SJCRH30 (cell line): ENCODE measurements at regions not wholly inside any gene's neighbourhood (a gene's known extent, or its start where the extent isn't known, plus 50 kb on each side); places are given as distances from the start of the nearest gene placed in this dataset.
A peak's percentile ranks its signal among the peaks of the same experiment; 100 is the strongest.

Source experiments
- DNase-seq, 2 experiments: peaks; one replicate each; pipeline ENCODE4 v3.0.0-alpha.2; 2015 to 2020
- H3K27ac ChIP-seq: fragments of 250-450 bp; sonication (Bioruptor Pico); 2 replicates; pipeline ENCODE4 v1.5.1; 2020; ENCODE audit warnings: mild to moderate bottlenecking, moderate library complexity
- H3K27me3 ChIP-seq: fragments of 250-450 bp; sonication (Bioruptor Pico); 2 replicates; pipeline ENCODE4 v1.5.1; 2020; ENCODE audit warnings: mild to moderate bottlenecking, moderate library complexity
- H3K36me3 ChIP-seq: fragments of 250-450 bp; sonication (Bioruptor Pico); 2 replicates; pipeline ENCODE4 v1.5.1; 2020; ENCODE audit warnings: mild to moderate bottlenecking, moderate library complexity
- H3K4me1 ChIP-seq: fragments of 250-450 bp; sonication (Bioruptor Pico); 2 replicates; pipeline ENCODE4 v1.5.1; 2020; ENCODE audit warnings: mild to moderate bottlenecking, moderate library complexity
- H3K4me3 ChIP-seq: fragments of 250-450 bp; sonication (Bioruptor Pico); 2 replicates; pipeline ENCODE4 v1.5.1; 2020; ENCODE audit warnings: mild to moderate bottlenecking, moderate library complexity
- H3K9me3 ChIP-seq: fragments of 250-450 bp; sonication (Bioruptor Pico); replicated peaks from 2 replicates; pipeline ENCODE4 v1.5.1; 2020; ENCODE audit warnings: mild to moderate bottlenecking, moderate library complexity

DNA sequence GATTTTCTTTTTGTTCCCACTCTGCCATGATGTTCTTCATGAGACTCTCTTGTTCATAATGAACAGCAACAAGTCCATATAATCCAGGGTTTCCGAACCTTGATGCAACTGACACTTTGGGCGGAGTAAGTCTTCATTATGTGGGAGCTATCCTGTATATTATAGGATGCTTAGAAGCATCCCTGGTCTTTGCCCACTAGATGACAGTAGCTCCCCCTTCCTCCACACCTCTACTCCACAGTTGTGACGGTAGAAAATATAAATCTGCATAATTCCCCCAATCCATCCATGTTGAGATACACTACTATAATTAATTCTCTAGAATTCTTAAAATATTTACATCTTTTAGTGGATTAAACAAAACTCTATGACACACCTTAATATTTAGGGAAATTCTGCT is 482.2 kb upstream of the CELF4 start:
- Histone ChIP-seq H3K9me3 (no peaks in the 10 kb centered on the region), H3K4me1 (peaks cover 5% of the 10 kb centered on the region; the same call in 1 of the 2 replicates), H3K27ac (no peak overlapping the region), H3K36me3 (no peaks in the 10 kb centered on the region), H3K27me3 (no peaks in the 10 kb centered on the region), H3K4me3 (no peak overlapping the region)
- DNase-seq: no peak

GRCh38 chr18:38046651-38047050 is 481.1 kb upstream of the CELF4 start:
- H3K4me1 ChIP-seq: peaks cover 9% of the 10 kb centered on the region
- H3K27me3 ChIP-seq: no peaks in the 10 kb centered on the region
- H3K9me3 ChIP-seq: no peaks in the 10 kb centered on the region
- DNase-seq: no peak
- H3K27ac ChIP-seq: no peak overlapping the region
- no peak overlapping the region for H3K4me3 ChIP-seq
- no peaks in the 10 kb centered on the region for H3K36me3 ChIP-seq

DNA sequence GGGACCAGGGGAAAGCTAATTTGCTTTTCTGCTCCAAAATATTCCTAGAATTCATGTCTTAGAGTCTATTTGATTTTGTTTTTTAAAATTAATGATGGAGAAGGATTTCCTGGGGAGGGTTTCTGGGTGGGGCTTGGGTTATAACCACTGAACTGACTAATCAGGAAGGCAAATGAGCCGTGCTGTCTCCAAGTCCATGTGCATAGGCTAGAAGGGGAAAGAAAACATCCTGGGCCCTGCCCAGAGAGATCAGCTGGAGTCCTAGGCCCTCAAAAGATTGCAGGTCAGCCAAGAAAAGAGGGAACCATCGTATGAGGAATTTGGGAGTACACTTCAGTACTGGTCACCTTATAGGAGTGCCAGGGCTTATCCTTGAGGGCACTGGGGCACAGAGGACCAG is 480.2 kb upstream of the CELF4 start:
- Histone ChIP-seq H3K4me3 (no peak overlapping the region), H3K27me3 (no peaks in the 10 kb centered on the region), H3K4me1 (peaks cover 9% of the 10 kb centered on the region), H3K27ac (no peak overlapping the region), H3K9me3 (no peaks in the 10 kb centered on the region), H3K36me3 (no peaks in the 10 kb centered on the region)
- DNase-seq: no peak

DNA sequence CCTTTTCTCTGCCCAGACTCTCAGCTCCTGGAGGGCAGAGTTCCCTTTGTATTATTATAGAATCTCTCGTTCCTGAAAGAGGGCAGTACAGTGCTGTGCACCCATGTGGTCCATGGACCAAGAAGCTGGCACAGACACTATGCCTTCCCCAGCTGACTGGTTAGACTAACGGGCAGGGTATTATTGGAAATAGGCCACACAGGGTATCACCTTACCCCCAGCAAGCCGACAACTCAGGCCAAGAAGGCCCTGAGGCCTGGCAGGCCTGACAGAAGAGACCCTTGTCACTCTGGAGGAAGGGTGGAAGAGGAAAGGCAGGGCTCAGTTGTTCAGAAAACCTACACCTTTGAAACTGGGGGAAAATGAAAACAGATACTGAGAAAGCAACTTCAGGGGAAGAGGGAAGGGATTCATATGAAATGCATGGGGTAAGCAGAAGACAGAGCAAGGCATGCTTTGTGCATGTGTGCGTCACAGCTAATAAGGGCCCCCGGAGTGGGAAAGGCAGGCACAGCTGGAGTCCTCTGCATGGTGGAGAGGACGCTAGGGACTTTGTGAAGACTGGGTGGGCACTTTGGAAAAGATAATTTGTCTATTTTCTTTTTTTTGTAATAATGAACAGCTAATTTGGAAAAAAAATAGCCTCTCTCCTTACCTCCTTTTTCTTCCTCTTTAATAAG is 476.8 kb upstream of the CELF4 start:
- H3K4me3 ChIP-seq: no peak overlapping the region
- peak; percentile 73 to 74 for DNase-seq

DNA sequence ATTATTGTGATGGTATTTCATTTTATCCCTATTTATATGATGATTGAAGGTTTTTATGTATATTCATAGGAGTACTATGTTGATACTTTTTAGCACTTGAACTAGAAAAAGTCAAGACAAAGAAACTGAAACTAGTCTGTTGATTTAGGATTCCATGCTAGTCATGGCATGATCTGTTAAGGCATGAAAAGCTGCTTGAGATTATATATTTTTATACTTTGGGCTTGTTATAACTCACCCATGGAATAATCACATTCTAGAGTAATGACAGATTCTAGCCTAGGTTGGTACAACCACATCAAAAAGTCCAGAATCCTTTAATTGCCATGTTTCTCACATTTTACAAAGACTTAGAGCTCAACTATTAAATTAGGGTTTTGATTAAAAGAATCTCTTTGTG is 472.6 kb upstream of the CELF4 start:
- H3K9me3 ChIP-seq: no peaks in the 10 kb centered on the region
- H3K36me3 ChIP-seq: no peaks in the 10 kb centered on the region
- H3K4me3 ChIP-seq: no peak overlapping the region
- no peak for DNase-seq
- H3K27ac ChIP-seq: no peak overlapping the region
- no peaks in the 10 kb centered on the region for H3K27me3 ChIP-seq
- H3K4me1 ChIP-seq: peaks cover 9% of the 10 kb centered on the region

More for the DNA sequence above, 476.8 kb upstream of the CELF4 start:
- Histone ChIP-seq H3K27me3 (no peaks in the 10 kb centered on the region), H3K9me3 (no peaks in the 10 kb centered on the region), H3K27ac (peak overlapping the region; percentile 66), H3K36me3 (no peaks in the 10 kb centered on the region), H3K4me1 (peaks cover 9% of the 10 kb centered on the region)

DNA sequence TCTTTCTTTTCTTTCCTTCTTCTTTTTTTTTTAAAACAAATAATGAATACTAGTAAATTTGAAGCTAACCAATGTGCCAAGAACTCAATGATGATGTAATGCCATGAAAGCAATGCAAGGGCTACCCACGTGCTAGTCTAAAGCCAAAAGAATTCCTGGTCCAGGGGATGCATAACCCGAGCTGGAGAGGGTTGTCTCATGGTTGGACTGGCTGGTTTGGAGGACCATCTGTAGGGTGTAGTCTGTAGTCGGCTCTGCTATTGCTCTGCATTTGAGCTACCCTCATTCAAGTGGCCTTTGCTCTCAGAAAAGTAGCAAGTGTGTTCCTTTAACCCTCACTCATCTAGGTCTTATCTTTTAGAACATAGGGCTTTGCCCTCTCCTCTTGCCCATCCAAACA is 469.6 kb upstream of the CELF4 start:
- H3K27me3 ChIP-seq: no peaks in the 10 kb centered on the region
- no peaks in the 10 kb centered on the region for H3K9me3 ChIP-seq
- no peak overlapping the region for H3K4me3 ChIP-seq
- H3K27ac ChIP-seq: no peak overlapping the region
- no peaks in the 10 kb centered on the region for H3K36me3 ChIP-seq
- no peak for DNase-seq
- H3K4me1 ChIP-seq: no peaks in the 10 kb centered on the region

- no peaks in the 10 kb centered on the region for H3K36me3 ChIP-seq
- no peaks in the 10 kb centered on the region for H3K4me1 ChIP-seq
- H3K27ac ChIP-seq: no peak overlapping the region
- H3K27me3 ChIP-seq: no peaks in the 10 kb centered on the region
- no peak overlapping the region for H3K4me3 ChIP-seq
- DNase-seq: no peak
- no peaks in the 10 kb centered on the region for H3K9me3 ChIP-seq
These were observed 467.7 kb upstream of the CELF4 start for GRCh38 chr18:38033282-38033681.

DNA sequence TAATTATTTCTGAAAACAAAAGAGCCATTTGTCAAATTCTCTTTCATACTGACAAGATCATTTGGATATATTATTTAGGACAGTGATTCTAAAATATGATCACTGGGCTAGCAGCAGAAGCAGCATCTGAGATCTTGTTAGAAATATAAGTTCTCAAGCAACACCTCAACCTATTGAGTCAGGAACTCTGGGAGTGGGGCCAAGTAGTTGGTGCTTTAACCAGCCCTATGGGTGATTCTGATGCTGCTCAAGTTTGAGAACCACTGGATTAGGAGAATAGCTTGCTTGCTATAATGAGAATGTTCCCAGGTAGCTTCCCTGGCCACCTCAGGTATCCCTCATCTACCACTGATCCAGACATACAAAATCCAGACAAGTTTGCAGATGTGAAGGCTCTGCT is 466.9 kb upstream of the CELF4 start:
- no peaks in the 10 kb centered on the region for H3K4me1 ChIP-seq
- no peaks in the 10 kb centered on the region for H3K36me3 ChIP-seq
- H3K27me3 ChIP-seq: no peaks in the 10 kb centered on the region
- H3K4me3 ChIP-seq: no peak overlapping the region
- H3K27ac ChIP-seq: no peak overlapping the region
- no peak for DNase-seq
- H3K9me3 ChIP-seq: no peaks in the 10 kb centered on the region

DNA sequence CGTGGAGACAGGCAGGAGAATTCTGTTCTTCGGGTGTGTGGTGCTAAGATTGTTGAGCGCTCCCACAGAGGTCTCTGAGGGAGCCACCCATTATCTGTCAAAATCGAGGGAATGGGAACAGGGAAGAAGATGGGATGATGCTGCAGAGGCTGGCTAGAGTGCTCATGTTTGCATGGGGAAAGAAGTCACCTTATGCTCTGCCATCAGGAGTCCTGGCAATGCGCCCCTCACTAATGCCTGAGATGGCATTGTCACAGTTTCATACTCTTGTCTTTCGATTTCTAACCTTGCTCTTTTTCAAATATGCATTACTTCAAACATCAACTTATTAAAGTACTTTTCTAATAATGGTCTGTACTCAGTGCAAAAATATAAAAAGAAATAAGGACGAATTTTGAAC is 463.3 kb upstream of the CELF4 start:
- Histone ChIP-seq H3K4me1 (peaks cover 4% of the 10 kb centered on the region; the same call in 1 of the 2 replicates), H3K27me3 (no peaks in the 10 kb centered on the region), H3K27ac (no peak overlapping the region), H3K9me3 (no peaks in the 10 kb centered on the region), H3K4me3 (no peak overlapping the region), H3K36me3 (no peaks in the 10 kb centered on the region)
- no peak for DNase-seq

DNA sequence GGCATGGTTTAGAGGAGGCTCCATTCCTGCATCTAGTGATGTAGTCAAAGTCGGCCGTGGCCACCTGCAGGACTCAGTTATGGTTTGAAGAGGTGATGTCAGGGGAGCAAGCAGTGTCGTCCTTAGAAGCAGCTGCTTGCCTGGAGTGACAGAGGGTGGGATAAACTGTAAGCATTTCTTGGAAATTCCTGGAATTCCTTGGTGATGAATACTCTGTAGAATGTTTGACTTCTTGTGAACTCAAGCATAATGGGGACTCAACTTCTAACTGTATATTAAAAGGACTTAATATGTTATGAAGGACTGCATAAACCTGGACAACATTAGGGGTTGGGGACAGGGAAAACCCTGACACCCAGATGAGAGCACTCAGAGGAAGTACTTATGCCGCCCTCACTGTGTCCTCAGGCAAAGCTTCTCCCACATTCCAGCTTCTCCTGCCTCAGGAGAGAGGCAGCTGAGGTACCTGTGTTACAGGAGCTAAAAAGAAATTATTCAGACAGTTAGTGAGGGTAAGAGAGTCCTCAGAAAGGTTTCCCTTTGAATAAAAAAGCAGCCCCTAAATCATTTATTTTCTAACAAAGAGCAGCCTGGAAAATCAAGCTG is 459.9 kb upstream of the CELF4 start:
- Histone ChIP-seq H3K4me3 (no peak overlapping the region), H3K27ac (peak overlapping the region; percentile 37), H3K4me1 (peaks cover 4% of the 10 kb centered on the region; the same call in 1 of the 2 replicates), H3K27me3 (no peaks in the 10 kb centered on the region), H3K36me3 (no peaks in the 10 kb centered on the region), H3K9me3 (no peaks in the 10 kb centered on the region)
- peak; percentile 16 to 35 for DNase-seq

DNA sequence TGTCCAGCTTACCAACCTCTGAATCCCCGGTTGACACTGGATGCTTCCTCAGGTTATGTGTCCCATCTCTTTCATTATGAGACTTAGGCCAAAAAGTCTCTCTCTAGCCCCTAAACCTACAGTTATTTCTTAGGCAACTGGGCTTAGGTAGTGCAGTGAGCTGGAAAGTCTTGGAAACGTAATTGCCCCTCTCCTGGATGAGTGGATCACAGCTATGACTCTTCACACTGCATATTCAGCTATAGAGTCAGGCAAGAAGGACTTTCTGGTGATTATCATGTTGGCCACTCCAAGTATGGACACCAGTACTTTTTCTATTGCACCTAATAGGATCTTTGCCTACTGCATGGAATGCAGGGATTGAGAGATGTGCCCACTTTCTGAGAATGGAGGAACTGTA is 458.3 kb upstream of the CELF4 start:
- Histone ChIP-seq H3K4me3 (no peak overlapping the region), H3K27me3 (no peaks in the 10 kb centered on the region), H3K9me3 (no peaks in the 10 kb centered on the region), H3K36me3 (no peaks in the 10 kb centered on the region), H3K27ac (no peak overlapping the region), H3K4me1 (peaks cover 4% of the 10 kb centered on the region)
- DNase-seq: no peak

DNA sequence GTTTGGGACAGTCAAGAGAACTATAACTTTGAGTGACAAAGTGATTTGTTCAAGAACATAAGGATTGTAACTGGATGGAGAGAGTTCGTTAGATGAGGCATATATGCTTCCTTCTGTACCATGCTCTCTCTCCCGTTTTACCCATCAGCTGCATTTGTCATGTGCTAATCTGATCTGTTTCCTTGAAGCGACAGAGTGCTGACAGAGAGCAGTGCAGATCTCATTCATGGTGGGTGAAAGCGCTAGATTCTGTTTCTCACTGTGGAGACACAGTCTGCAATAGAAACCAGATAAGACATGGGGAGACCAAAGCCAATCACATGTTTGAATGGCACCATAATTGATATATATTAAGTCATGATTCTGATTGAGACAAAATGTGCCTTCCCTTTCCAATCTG is 456.6 kb upstream of the CELF4 start:
- no peak overlapping the region for H3K27ac ChIP-seq
- no peak overlapping the region for H3K4me3 ChIP-seq
- DNase-seq: no peak
- H3K9me3 ChIP-seq: no peaks in the 10 kb centered on the region
- no peaks in the 10 kb centered on the region for H3K27me3 ChIP-seq
- peaks cover 4% of the 10 kb centered on the region for H3K4me1 ChIP-seq
- H3K36me3 ChIP-seq: no peaks in the 10 kb centered on the region

- no peak overlapping the region for H3K4me3 ChIP-seq
- H3K36me3 ChIP-seq: no peaks in the 10 kb centered on the region
- no peak for DNase-seq
- no peaks in the 10 kb centered on the region for H3K9me3 ChIP-seq
- H3K27me3 ChIP-seq: no peaks in the 10 kb centered on the region
- H3K27ac ChIP-seq: no peak overlapping the region
- H3K4me1 ChIP-seq: no peaks in the 10 kb centered on the region; the same call in 1 of the 2 replicates
These were observed 453.7 kb upstream of the CELF4 start for GRCh38 chr18:38019292-38019691.

GRCh38 chr18:38010971-38011857 is 445.6 kb upstream of the CELF4 start:
- H3K36me3 ChIP-seq: no peaks in the 10 kb centered on the region
- no peaks in the 10 kb centered on the region for H3K4me1 ChIP-seq
- no peaks in the 10 kb centered on the region for H3K27me3 ChIP-seq
- no peak for DNase-seq
- H3K4me3 ChIP-seq: no peak overlapping the region
- no peaks in the 10 kb centered on the region for H3K9me3 ChIP-seq
- H3K27ac ChIP-seq: no peak overlapping the region

DNA sequence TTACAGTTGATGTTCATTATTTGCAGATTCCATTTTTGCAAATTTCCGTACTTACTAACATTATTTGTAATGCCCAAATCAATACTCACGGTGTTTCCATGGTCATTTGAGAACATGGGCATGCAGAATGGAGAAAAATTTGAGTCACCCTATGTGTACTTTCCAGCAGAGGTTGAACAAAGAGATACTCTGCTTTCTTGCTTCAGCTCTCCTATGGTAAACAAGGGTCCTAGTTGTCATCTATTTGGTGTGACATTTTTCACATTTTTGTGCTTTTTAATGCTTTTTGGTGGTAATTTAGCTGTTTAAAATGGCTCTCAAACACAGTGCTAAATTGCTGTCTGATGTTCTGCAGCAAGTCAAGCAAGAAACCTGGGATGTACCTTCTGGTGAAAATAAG is 444.4 kb upstream of the CELF4 start:
- DNase-seq: no peak
- Histone ChIP-seq H3K36me3 (no peaks in the 10 kb centered on the region), H3K9me3 (no peaks in the 10 kb centered on the region), H3K4me1 (no peaks in the 10 kb centered on the region), H3K4me3 (no peak overlapping the region), H3K27ac (no peak overlapping the region), H3K27me3 (no peaks in the 10 kb centered on the region)
